Stimulated activated CD8-positive, alpha-beta memory T cell treated with anti-CD3 and anti-CD28 coated beads, Interleukin-15, amount 100 ng/mL, for 24 hours (primary cell): ENCODE measurements at regions not wholly inside any gene's neighbourhood (a gene's known extent, or its start where the extent isn't known, plus 50 kb on each side); places are given as distances from the start of the nearest gene placed in this dataset.

Experiments
- DNase-seq: peaks from one replicate; pipeline ENCODE4 v3.0.0-alpha.2; 2020; ENCODE audit warnings: low read depth

DNA sequence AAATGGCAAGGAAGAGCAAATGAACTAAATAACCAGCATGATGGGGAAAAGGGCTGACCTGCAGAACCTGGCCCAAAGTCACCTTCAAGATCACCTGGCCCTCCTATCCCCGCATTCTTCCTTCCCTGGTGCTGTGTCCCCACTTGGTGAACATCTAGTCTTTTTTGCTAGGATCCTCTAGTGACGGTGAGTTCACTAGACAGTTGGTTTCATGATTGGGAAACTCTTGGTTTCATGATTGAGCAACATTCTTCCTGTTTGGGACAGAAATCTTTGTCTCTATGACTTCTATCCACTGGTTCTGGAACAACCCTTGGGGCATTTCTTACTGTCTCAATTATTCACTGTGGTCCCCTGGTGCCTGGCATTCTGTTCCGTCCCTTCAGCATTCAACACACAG, 50.2 kb upstream of the DAB2IP start:
- DNase-seq, result no peak
